Transverse colon (tissue), 4 donors: ENCODE measurements at regions not wholly inside any gene's neighbourhood (a gene's known extent, or its start where the extent isn't known, plus 50 kb on each side); places are given as distances from the start of the nearest gene placed in this dataset.

Experiments used
- POLR2AphosphoS5 ChIP-seq, 3 donors: sonication (generic); formaldehyde crosslinking; IDR thresholded peaks; one replicate each; pipeline ENCODE4 v1.6.1; 2016; ENCODE audit warnings: antibody characterized with exemption in 3 of 3
- TF ChIP-seq, protein P1 (sequence below), 5 experiments: fragments of 200-600 bp in 3 of 5; fragments of 450-650 bp in 2 of 5; sonication (generic) in 3 of 5; IDR thresholded peaks; 1 replicate in 2 of 5; 2 replicates in 3 of 5; pipeline ENCODE4 v1.5.1; 2016 to 2017; ENCODE audit warnings: antibody characterized with exemption in 5 of 5, inconsistent platforms in 3 of 5, mild to moderate bottlenecking in 2 of 5, moderate library complexity in 1 of 5

DNA sequence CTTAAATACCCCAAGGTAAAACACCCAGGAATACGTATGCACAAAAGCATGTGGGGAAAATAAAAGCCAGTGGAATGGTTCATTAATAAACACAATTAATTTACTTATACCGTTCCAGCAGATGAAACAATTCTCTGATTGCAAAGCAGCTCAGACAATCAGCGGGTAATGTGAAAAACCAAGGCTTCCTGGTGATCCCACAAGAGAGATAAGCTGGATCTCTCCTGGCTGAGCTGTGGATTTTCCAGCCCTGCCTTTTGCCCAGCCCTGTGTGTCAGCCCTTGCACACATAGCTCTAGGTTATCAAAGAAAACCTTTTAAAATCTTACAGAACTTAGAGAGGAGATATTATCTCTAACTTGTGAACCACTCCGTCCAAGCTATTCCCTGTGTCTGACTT is 1010.7 kb upstream of the AUTS2 start:
- TF ChIP-seq, protein P1, sequence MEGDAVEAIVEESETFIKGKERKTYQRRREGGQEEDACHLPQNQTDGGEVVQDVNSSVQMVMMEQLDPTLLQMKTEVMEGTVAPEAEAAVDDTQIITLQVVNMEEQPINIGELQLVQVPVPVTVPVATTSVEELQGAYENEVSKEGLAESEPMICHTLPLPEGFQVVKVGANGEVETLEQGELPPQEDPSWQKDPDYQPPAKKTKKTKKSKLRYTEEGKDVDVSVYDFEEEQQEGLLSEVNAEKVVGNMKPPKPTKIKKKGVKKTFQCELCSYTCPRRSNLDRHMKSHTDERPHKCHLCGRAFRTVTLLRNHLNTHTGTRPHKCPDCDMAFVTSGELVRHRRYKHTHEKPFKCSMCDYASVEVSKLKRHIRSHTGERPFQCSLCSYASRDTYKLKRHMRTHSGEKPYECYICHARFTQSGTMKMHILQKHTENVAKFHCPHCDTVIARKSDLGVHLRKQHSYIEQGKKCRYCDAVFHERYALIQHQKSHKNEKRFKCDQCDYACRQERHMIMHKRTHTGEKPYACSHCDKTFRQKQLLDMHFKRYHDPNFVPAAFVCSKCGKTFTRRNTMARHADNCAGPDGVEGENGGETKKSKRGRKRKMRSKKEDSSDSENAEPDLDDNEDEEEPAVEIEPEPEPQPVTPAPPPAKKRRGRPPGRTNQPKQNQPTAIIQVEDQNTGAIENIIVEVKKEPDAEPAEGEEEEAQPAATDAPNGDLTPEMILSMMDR (IDR thresholded peaks at IDR 0.05) = no peak
- TF ChIP-seq POLR2AphosphoS5 (IDR thresholded peaks at IDR 0.05) = no peak
